ENCODE measurements at regions not wholly inside any gene's neighbourhood (a gene's known extent, or its start where the extent isn't known, plus 50 kb on each side); places are given as distances from the start of the nearest gene placed in this dataset.

DNA sequence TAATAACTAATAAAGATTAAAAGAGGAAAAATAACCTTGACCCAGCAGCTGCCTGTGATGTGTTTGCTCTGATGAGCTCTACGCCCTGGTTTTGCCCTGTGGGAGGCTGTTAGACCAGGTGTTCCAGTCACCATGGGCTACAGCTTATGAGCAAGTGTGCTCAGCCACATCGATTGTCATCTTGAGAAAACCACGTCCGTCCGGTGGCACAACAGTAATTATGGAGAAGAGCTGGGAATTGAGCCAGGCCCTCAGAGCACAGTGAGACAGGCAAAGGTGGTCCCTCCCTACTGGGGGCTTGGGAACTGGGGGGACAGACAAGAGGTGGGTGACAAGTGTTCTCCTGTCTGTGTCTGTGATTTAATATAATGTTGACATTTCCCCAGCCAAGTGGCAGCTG, 420.5 kb downstream of the MATN1 start:
- no peak for TF ChIP-seq POLR2A (IDR thresholded peaks at IDR 0.05)
- TF ChIP-seq, protein P1, sequence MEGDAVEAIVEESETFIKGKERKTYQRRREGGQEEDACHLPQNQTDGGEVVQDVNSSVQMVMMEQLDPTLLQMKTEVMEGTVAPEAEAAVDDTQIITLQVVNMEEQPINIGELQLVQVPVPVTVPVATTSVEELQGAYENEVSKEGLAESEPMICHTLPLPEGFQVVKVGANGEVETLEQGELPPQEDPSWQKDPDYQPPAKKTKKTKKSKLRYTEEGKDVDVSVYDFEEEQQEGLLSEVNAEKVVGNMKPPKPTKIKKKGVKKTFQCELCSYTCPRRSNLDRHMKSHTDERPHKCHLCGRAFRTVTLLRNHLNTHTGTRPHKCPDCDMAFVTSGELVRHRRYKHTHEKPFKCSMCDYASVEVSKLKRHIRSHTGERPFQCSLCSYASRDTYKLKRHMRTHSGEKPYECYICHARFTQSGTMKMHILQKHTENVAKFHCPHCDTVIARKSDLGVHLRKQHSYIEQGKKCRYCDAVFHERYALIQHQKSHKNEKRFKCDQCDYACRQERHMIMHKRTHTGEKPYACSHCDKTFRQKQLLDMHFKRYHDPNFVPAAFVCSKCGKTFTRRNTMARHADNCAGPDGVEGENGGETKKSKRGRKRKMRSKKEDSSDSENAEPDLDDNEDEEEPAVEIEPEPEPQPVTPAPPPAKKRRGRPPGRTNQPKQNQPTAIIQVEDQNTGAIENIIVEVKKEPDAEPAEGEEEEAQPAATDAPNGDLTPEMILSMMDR (IDR thresholded peaks at IDR 0.05), result no peak
